Parathyroid adenoma (tissue), 2 donors: ENCODE measurements at regions not wholly inside any gene's neighbourhood (a gene's known extent, or its start where the extent isn't known, plus 50 kb on each side); places are given as distances from the start of the nearest gene placed in this dataset.

Experiments used
- H2AFZ ChIP-seq: fragments of 300-600 bp; sonication (generic); one replicate; pipeline ENCODE4 v1.7.0; 2017; ENCODE audit warnings: antibody characterized with exemption, mild to moderate bottlenecking
- H3K27ac ChIP-seq: fragments of 300-600 bp; sonication (generic); one replicate; pipeline ENCODE4 v1.7.0; 2017
- H3K27me3 ChIP-seq: fragments of 300-600 bp; sonication (generic); one replicate; pipeline ENCODE4 v1.7.0; 2017; ENCODE audit warnings: low read length; ENCODE audit not compliant: control insufficient read depth, insufficient read depth
- H3K36me3 ChIP-seq: fragments of 300-600 bp; sonication (generic); one replicate; pipeline ENCODE4 v1.7.0; 2017; ENCODE audit warnings: low read length; ENCODE audit not compliant: control insufficient read depth, insufficient read depth
- H3K4me1 ChIP-seq: fragments of 300-600 bp; sonication (generic); one replicate; pipeline ENCODE4 v1.7.0; 2017; ENCODE audit warnings: control low read depth
- H3K4me2 ChIP-seq: fragments of 300-600 bp; sonication (generic); one replicate; pipeline ENCODE4 v1.7.0; 2017; ENCODE audit warnings: low read length
- H3K4me3 ChIP-seq: fragments of 300-600 bp; sonication (generic); one replicate; pipeline ENCODE4 v1.7.0; 2017; ENCODE audit warnings: low read depth, low read length
- H3K79me2 ChIP-seq: fragments of 300-600 bp; sonication (generic); one replicate; pipeline ENCODE4 v1.7.0; 2017; ENCODE audit warnings: control low read depth
- H3K9ac ChIP-seq: fragments of 300-600 bp; sonication (generic); one replicate; pipeline ENCODE4 v1.7.0; 2017; ENCODE audit warnings: mild to moderate bottlenecking
- H3K9me3 ChIP-seq: fragments of 300-600 bp; sonication (generic); one replicate; pipeline ENCODE4 v1.7.0; 2017; ENCODE audit warnings: low read length; ENCODE audit not compliant: control insufficient read depth
- CTCF ChIP-seq: fragments of 300-600 bp; sonication (generic); IDR thresholded peaks from one replicate; pipeline ENCODE4 v1.7.0; 2017; ENCODE audit warnings: antibody characterized with exemption, mild to moderate bottlenecking
- donor health status: primary hyperparathyroidism.

GRCh38 chr10:2445370-2445769 is 622.0 kb upstream of the PFKP start:
- no peak for TF ChIP-seq CTCF
- no peaks in the 10 kb centered on the region for H3K4me1 ChIP-seq

GRCh38 chr10:2439983-2440382 is 627.4 kb upstream of the PFKP start:
- Histone ChIP-seq H3K4me3 (no peak overlapping the region), H3K4me1 (no peaks in the 10 kb centered on the region), H2AFZ (no peak overlapping the region), H3K36me3 (no peaks in the 10 kb centered on the region), H3K27ac (no peak overlapping the region), H3K9me3 (no peaks in the 10 kb centered on the region), H3K4me2 (no peak overlapping the region), H3K9ac (no peak overlapping the region), H3K27me3 (no peaks in the 10 kb centered on the region), H3K79me2 (no peaks in the 10 kb centered on the region)
- TF ChIP-seq CTCF = no peak

More at GRCh38 chr10:2445370-2445769, 622.0 kb upstream of the PFKP start:
- Histone ChIP-seq H3K9ac (no peak overlapping the region), H2AFZ (no peak overlapping the region), H3K27ac (no peak overlapping the region), H3K27me3 (no peaks in the 10 kb centered on the region), H3K4me2 (no peak overlapping the region), H3K9me3 (no peaks in the 10 kb centered on the region), H3K4me3 (no peak overlapping the region), H3K79me2 (no peaks in the 10 kb centered on the region), H3K36me3 (no peaks in the 10 kb centered on the region)

GRCh38 chr10:2439000-2439399 is 628.3 kb upstream of the PFKP start:
- no peak for TF ChIP-seq CTCF
- Histone ChIP-seq H3K27ac (no peak overlapping the region), H3K4me2 (no peak overlapping the region), H3K4me3 (no peak overlapping the region), H3K79me2 (no peaks in the 10 kb centered on the region), H3K36me3 (no peaks in the 10 kb centered on the region), H2AFZ (no peak overlapping the region), H3K9me3 (no peaks in the 10 kb centered on the region), H3K27me3 (no peaks in the 10 kb centered on the region), H3K9ac (no peak overlapping the region), H3K4me1 (no peaks in the 10 kb centered on the region)

DNA sequence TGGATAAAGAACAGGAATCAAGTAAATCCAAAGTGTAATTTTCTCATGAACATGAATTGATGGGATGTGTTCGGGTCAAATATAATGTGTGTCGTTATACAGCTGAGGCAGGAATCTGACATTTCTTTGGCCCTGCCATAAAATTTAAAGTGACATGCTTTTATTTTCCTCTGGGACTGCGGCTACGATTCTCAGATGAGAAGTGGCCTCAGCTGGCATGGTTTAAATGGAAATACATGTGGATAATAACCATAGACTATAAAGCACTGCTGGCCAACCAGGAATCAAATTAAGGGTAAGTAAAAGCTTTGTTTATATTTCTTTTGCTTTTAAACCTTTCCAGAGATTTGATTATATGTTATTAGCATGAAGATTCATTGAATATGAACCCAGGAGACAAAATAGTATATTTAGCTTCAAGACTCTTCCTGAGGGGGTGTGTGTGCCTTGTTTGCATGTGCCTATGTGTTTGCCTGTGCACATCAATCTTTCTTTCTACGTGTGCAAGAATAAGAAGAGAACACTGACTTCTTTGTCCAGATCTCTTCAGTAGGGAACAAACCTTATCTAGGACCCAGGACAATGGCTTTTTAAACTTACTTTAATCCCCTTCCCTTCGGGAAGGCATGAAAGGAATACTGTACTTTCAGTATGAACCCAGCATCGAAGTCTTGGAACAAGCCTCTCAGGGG is 629.0 kb upstream of the PFKP start:
- H3K4me2 ChIP-seq = no peak overlapping the region
- no peaks in the 10 kb centered on the region for H3K27me3 ChIP-seq
- H3K79me2 ChIP-seq = no peaks in the 10 kb centered on the region
- no peak for TF ChIP-seq CTCF
- no peak overlapping the region for H2AFZ ChIP-seq
- H3K9ac ChIP-seq = no peak overlapping the region
- H3K4me1 ChIP-seq = no peaks in the 10 kb centered on the region
- H3K27ac ChIP-seq = no peak overlapping the region
- H3K36me3 ChIP-seq = no peaks in the 10 kb centered on the region
- no peak overlapping the region for H3K4me3 ChIP-seq
- H3K9me3 ChIP-seq = no peaks in the 10 kb centered on the region

DNA sequence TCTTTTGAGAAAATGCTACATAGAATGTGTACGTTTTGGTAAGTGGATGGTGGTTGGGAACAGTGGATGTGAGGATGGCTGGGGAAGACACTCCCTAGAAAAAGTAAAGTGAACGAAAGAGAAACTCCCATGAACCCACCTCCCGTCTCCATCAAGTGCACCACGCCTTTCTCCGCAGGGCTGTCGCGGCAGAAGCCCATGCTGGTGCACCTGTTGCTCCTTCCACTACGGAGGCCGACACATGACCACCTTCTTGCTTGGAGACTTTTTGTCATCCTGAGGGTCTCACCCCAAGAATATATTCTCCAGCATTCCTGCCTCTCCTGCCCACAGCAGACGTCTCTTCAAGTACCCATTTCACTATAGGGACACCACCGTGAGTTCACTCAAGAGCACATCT is 630.4 kb upstream of the PFKP start:
- Histone ChIP-seq H3K9me3 (no peaks in the 10 kb centered on the region), H3K4me2 (no peak overlapping the region), H3K9ac (no peak overlapping the region), H2AFZ (no peak overlapping the region), H3K4me1 (no peaks in the 10 kb centered on the region), H3K27me3 (no peaks in the 10 kb centered on the region), H3K79me2 (no peaks in the 10 kb centered on the region), H3K27ac (no peak overlapping the region), H3K4me3 (no peak overlapping the region), H3K36me3 (no peaks in the 10 kb centered on the region)
- TF ChIP-seq CTCF = no peak
